ENCODE measurements at regions not wholly inside any gene's neighbourhood (a gene's known extent, or its start where the extent isn't known, plus 50 kb on each side); places are given as distances from the start of the nearest gene placed in this dataset.

DNA sequence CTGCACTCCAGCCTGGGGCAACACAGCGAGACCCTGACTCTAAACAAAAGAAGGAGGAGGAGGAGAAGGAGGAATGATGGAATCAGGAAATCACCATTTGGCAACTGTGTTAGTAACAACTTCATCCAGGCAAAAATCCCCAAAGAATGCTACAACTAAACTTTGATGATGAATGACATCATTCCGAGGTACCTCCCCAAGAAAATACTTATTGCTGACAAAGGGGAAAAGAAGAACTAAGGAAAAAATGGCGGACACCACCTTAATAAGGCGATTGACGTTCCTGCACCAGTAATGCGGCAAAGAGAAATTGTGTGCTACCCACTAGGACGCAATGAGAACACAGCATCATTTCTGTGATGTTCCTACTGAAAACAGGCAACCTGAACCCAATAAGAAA is 78.2 kb upstream of the SLC6A11 start:
- no TSS peak for BruUV-seq (replicated peaks)
- peaks cover 11% of the 10 kb centered on the region for H3K27me3 ChIP-seq (replicated peaks; ENCODE audit: insufficient read depth, low read depth, low read length, poor library complexity)
- no peaks in the 10 kb centered on the region for H3K4me1 ChIP-seq (ENCODE audit: insufficient read depth, low read length, poor library complexity, severe bottlenecking)
- TF ChIP-seq EZH2 (IDR thresholded peaks at IDR 0.05; ENCODE audit: borderline replicate concordance, low read depth, low read length, poor library complexity, severe bottlenecking), result no peak
- TF ChIP-seq, protein P1, sequence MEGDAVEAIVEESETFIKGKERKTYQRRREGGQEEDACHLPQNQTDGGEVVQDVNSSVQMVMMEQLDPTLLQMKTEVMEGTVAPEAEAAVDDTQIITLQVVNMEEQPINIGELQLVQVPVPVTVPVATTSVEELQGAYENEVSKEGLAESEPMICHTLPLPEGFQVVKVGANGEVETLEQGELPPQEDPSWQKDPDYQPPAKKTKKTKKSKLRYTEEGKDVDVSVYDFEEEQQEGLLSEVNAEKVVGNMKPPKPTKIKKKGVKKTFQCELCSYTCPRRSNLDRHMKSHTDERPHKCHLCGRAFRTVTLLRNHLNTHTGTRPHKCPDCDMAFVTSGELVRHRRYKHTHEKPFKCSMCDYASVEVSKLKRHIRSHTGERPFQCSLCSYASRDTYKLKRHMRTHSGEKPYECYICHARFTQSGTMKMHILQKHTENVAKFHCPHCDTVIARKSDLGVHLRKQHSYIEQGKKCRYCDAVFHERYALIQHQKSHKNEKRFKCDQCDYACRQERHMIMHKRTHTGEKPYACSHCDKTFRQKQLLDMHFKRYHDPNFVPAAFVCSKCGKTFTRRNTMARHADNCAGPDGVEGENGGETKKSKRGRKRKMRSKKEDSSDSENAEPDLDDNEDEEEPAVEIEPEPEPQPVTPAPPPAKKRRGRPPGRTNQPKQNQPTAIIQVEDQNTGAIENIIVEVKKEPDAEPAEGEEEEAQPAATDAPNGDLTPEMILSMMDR (conservative IDR thresholded peaks at IDR 0.05; ENCODE audit: low read depth, low read length), result no peak
- intact Hi-C loops (cut with micrococcal nuclease; ENCODE audit: unreplicated experiment), result no loop called here
- POLR2A ChIA-PET (ENCODE audit: low non-redundant PET), result no interaction called here
- no peak for DNase-seq (ENCODE audit: low spot score)
- peaks cover 13% of the 10 kb centered on the region for H3K9me3 ChIP-seq (ENCODE audit: low read depth, low read length, poor library complexity, severe bottlenecking)
- H3K27ac ChIP-seq (ENCODE audit: low read depth, low read length, poor library complexity, severe bottlenecking), result no peak overlapping the region
- CTCF ChIA-PET, result interaction anchor here (0.6 to 1.5 kb wide), 2 partner anchors 52 to 320 kb away, joined by 4 to 5 read pairs; no protein-coding TSS in a partner anchor
- no peak overlapping the region for H3K4me3 ChIP-seq (ENCODE audit: low read depth, low read length, poor library complexity, severe bottlenecking)
- no peaks in the 10 kb centered on the region for H3K36me3 ChIP-seq (ENCODE audit: insufficient read depth, low read length, poor library complexity, severe bottlenecking)

DNA sequence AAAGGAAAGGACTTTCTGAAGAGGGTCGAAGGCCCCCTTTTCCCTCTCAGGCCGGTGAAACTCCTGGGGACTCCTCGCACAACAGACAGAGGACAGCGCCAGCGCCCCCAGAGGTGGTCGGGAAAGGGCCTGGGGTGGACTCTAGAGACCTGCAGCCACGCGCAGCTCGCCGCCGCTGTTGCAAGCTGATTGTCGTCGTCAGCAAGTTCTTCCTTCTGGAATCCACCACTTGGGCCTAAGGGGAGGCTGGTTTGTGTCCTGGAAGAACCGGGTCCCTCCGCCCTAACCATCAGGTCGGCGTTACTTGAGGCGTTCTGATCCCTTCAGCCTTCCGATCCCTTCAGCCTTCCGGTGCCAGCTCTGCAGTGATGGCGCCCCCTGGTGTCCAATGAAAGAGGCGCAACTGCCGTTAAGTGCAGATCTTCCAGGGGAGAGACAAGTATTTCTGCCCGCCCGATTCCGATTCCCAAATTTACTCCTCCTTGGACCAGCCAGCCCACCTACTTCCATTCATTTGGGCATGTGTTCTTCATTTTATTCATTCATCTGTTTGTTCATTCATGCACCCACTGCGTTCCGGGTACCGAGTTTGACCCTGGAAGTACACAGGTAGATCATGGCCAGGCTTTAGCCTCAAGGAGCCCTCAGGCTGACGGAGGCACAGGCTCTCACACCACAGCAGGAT is 77.2 kb upstream of the SLC6A11 start:
- POLR2A ChIA-PET (ENCODE audit: low non-redundant PET), result no interaction called here
- TF ChIP-seq, protein P1 (conservative IDR thresholded peaks at IDR 0.05; ENCODE audit: low read depth, low read length), result peak; percentile 96
- TF ChIP-seq EZH2 (IDR thresholded peaks at IDR 0.05; ENCODE audit: borderline replicate concordance, low read depth, low read length, poor library complexity, severe bottlenecking), result no peak

DNA sequence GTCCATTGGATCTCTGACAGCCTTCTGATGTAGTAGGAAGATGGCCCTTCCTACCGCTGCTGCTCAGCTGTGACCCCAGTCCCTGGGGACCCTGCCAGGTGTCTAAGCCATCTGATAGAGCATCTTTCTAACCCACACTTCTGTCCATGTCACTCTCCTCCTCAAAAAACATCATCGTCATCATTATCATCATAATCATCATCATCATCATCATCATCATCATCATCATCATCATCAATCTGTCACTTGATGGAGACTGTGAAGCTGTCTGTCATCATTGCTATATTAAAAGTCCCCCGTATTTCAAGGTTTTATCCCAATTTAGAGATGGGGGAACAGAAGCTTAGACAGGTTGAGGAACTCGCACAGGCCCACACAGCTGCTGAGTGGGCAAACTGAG is 75.1 kb upstream of the SLC6A11 start:
- no peaks in the 10 kb centered on the region for H3K36me3 ChIP-seq (ENCODE audit: insufficient read depth, low read length, poor library complexity, severe bottlenecking)
- POLR2A ChIA-PET (ENCODE audit: low non-redundant PET), result interaction anchor here (0.6 kb wide), 1 partner anchor 874 kb away, joined by 4 read pairs; no protein-coding TSS in a partner anchor
- BruUV-seq (replicated peaks), result no TSS peak
- H3K4me1 ChIP-seq (ENCODE audit: insufficient read depth, low read length, poor library complexity, severe bottlenecking), result no peaks in the 10 kb centered on the region
- H3K4me3 ChIP-seq (ENCODE audit: low read depth, low read length, poor library complexity, severe bottlenecking), result no peak overlapping the region
- CTCF ChIA-PET, result no interaction called here
- no peaks in the 10 kb centered on the region for H3K9me3 ChIP-seq (ENCODE audit: low read depth, low read length, poor library complexity, severe bottlenecking)
- DNase-seq (ENCODE audit: low spot score), result no peak
- TF ChIP-seq, protein P1 (conservative IDR thresholded peaks at IDR 0.05; ENCODE audit: low read depth, low read length), result no peak
- no peak for TF ChIP-seq EZH2 (IDR thresholded peaks at IDR 0.05; ENCODE audit: borderline replicate concordance, low read depth, low read length, poor library complexity, severe bottlenecking)
- no peak overlapping the region for H3K27ac ChIP-seq (ENCODE audit: low read depth, low read length, poor library complexity, severe bottlenecking)
- H3K27me3 ChIP-seq (replicated peaks; ENCODE audit: insufficient read depth, low read depth, low read length, poor library complexity), result peaks cover 11% of the 10 kb centered on the region
- intact Hi-C loops (cut with micrococcal nuclease; ENCODE audit: unreplicated experiment), result no loop called here

More for the DNA sequence above, 77.2 kb upstream of the SLC6A11 start:
- DNase-seq (ENCODE audit: low spot score), result peak; percentile 77
- intact Hi-C loops (cut with micrococcal nuclease; ENCODE audit: unreplicated experiment), result loop anchor here (1.0 kb wide), 1 partner anchor 395 kb away; no protein-coding TSS in a partner anchor
- no TSS peak for BruUV-seq (replicated peaks)
- Histone ChIP-seq H3K27me3 (replicated peaks; ENCODE audit: insufficient read depth, low read depth, low read length, poor library complexity) (peaks cover 11% of the 10 kb centered on the region), H3K4me1 (ENCODE audit: insufficient read depth, low read length, poor library complexity, severe bottlenecking) (no peaks in the 10 kb centered on the region), H3K4me3 (ENCODE audit: low read depth, low read length, poor library complexity, severe bottlenecking) (peak overlapping the region; percentile 34), H3K36me3 (ENCODE audit: insufficient read depth, low read length, poor library complexity, severe bottlenecking) (no peaks in the 10 kb centered on the region), H3K27ac (ENCODE audit: low read depth, low read length, poor library complexity, severe bottlenecking) (no peak overlapping the region), H3K9me3 (ENCODE audit: low read depth, low read length, poor library complexity, severe bottlenecking) (peaks cover 3% of the 10 kb centered on the region)
- CTCF ChIA-PET, result interaction anchor here (1.0 to 1.5 kb wide), 2 partner anchors 321 to 394 kb away, joined by 3 to 4 read pairs; no protein-coding TSS in a partner anchor

All from A673 (cell line).